Body of pancreas (tissue), 4 donors: ENCODE measurements at regions not wholly inside any gene's neighbourhood (a gene's known extent, or its start where the extent isn't known, plus 50 kb on each side); places are given as distances from the start of the nearest gene placed in this dataset.

Experiments used
- ATAC-seq: fragments of 150-250 bp; one replicate; pipeline ENCODE4 v1.9.1; 2016
- DNase-seq, 4 donors: peaks; one replicate each; pipeline ENCODE4 v3.0.0-alpha.2; 2019
- H3K27ac ChIP-seq, 4 donors: fragments of 200-600 bp; sonication (generic); 1 replicate in 3 of 4; 2 replicates in 1 of 4; pipeline versions ENCODE4 v1.5.1 to v1.6.1; 2016 to 2019; ENCODE audit warnings: mild to moderate bottlenecking in 1 of 4, mixed read lengths in 1 of 4, moderate library complexity in 1 of 4
- H3K27me3 ChIP-seq, 2 donors: fragments of 200-600 bp; sonication (generic); one replicate each; pipeline ENCODE4 v1.6.0; 2016; ENCODE audit warnings: mild to moderate bottlenecking in 1 of 2
- H3K36me3 ChIP-seq, 2 donors: fragments of 200-600 bp; sonication (generic); replicated peaks in 1 of 2; 2 replicates each; pipeline ENCODE4 v1.5.1; 2016; ENCODE audit warnings: low read depth in 2 of 2; ENCODE audit not compliant: insufficient read depth in 1 of 2
- H3K4me1 ChIP-seq: fragments of 200-600 bp; sonication (generic); one replicate; pipeline ENCODE4 v1.6.0; 2016
- H3K4me3 ChIP-seq, 2 donors: fragments of 200-600 bp; sonication (generic); 1 replicate in 1 of 2; 2 replicates in 1 of 2; pipeline ENCODE4 v1.5.1; 2016 to 2019
- H3K9me3 ChIP-seq, 3 donors: fragments of 200-600 bp; sonication (generic); 1 replicate in 2 of 3; 2 replicates in 1 of 3; pipeline ENCODE4 v1.5.1; 2016
- POLR2A ChIP-seq, 3 donors: fragments of 450-650 bp; IDR thresholded peaks; one replicate each; pipeline ENCODE4 v1.6.1; 2016; ENCODE audit warnings: antibody characterized with exemption in 3 of 3, mild to moderate bottlenecking in 2 of 3
- WGBS, 2 donors: methylation state at CpG; one replicate each; pipeline ENCODE4 v1.1.5; 2017; 5-methylcytosine and 5-hydroxymethylcytosine counted together
- intact Hi-C: fragments of 100-400 bp; cut with DNase I; formaldehyde crosslinking; loops from one replicate; pipeline ENCODE4 v1.15.1; 2023
- TF ChIP-seq, protein P1 (sequence below), 7 experiments: fragments of 450-650 bp in 4 of 7; fragments of 200-600 bp in 3 of 7; sonication (generic) in 3 of 7; IDR thresholded peaks; one replicate each; pipeline ENCODE4 v1.5.1; 2016 to 2019; ENCODE audit warnings: antibody characterized with exemption in 7 of 7

GRCh38 chrX:20965270-20966044, 408.8 kb upstream of the CNKSR2 start:
- TF ChIP-seq, protein P1, sequence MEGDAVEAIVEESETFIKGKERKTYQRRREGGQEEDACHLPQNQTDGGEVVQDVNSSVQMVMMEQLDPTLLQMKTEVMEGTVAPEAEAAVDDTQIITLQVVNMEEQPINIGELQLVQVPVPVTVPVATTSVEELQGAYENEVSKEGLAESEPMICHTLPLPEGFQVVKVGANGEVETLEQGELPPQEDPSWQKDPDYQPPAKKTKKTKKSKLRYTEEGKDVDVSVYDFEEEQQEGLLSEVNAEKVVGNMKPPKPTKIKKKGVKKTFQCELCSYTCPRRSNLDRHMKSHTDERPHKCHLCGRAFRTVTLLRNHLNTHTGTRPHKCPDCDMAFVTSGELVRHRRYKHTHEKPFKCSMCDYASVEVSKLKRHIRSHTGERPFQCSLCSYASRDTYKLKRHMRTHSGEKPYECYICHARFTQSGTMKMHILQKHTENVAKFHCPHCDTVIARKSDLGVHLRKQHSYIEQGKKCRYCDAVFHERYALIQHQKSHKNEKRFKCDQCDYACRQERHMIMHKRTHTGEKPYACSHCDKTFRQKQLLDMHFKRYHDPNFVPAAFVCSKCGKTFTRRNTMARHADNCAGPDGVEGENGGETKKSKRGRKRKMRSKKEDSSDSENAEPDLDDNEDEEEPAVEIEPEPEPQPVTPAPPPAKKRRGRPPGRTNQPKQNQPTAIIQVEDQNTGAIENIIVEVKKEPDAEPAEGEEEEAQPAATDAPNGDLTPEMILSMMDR (IDR thresholded peaks at IDR 0.05) = no peak
- ATAC-seq (peak; percentile 50), DNase-seq (no peak)
- H3K27me3 ChIP-seq = no peaks in the 10 kb centered on the region
- no peak overlapping the region for H3K27ac ChIP-seq
- H3K36me3 ChIP-seq = no peaks in the 10 kb centered on the region
- intact Hi-C loops = no loop called here
- no peaks in the 10 kb centered on the region for H3K9me3 ChIP-seq
- WGBS, 2 donors = 65 to 71% methylated on average over 5 of the region's 5 CpGs
- H3K4me3 ChIP-seq = no peak overlapping the region
- no peaks in the 10 kb centered on the region for H3K4me1 ChIP-seq

- no peak overlapping the region for H3K27ac ChIP-seq
- H3K36me3 ChIP-seq = no peaks in the 10 kb centered on the region
- no peak for ATAC-seq
- H3K4me1 ChIP-seq = no peaks in the 10 kb centered on the region
- H3K9me3 ChIP-seq = no peaks in the 10 kb centered on the region
- no peak for TF ChIP-seq POLR2A (IDR thresholded peaks at IDR 0.05)
- TF ChIP-seq, protein P1 (IDR thresholded peaks at IDR 0.05) = no peak
- H3K27me3 ChIP-seq = no peaks in the 10 kb centered on the region
- DNase-seq = no peak
- 79 to 86% methylated on average over 3 of the region's 3 CpGs for WGBS, 2 donors
- intact Hi-C loops = no loop called here
- no peak overlapping the region for H3K4me3 ChIP-seq
These were observed 420.2 kb upstream of the CNKSR2 start for GRCh38 chrX:20954014-20954413.

DNA sequence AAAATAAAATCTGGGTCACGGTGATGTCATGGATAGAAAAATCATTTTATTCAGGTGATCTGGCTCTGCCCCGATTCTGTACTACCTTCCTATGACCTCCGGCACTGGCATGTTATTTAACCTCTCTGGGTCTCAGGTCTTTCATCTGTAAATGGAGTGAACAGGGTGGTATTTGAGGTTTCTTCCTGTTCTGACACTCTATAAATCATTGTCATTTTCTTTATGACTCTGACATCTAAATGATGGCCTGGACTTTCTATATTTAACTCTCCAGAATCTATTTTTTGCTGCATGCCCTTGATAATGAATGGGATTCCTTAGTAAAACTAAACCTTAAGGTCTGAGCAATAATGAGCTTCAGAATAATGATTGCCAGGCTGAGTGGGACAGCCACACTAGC, 422.0 kb upstream of the CNKSR2 start:
- H3K36me3 ChIP-seq = no peaks in the 10 kb centered on the region
- no peak overlapping the region for H3K4me3 ChIP-seq
- H3K27ac ChIP-seq = no peak overlapping the region
- ATAC-seq = no peak
- no peak for DNase-seq
- no peaks in the 10 kb centered on the region for H3K9me3 ChIP-seq
- H3K27me3 ChIP-seq = no peaks in the 10 kb centered on the region
- 67 to 76% methylated on average over 3 of the region's 3 CpGs for WGBS, 2 donors
- no peaks in the 10 kb centered on the region for H3K4me1 ChIP-seq
- TF ChIP-seq, protein P1 (IDR thresholded peaks at IDR 0.05) = no peak
- no peak for TF ChIP-seq POLR2A (IDR thresholded peaks at IDR 0.05)
- intact Hi-C loops = no loop called here

DNA sequence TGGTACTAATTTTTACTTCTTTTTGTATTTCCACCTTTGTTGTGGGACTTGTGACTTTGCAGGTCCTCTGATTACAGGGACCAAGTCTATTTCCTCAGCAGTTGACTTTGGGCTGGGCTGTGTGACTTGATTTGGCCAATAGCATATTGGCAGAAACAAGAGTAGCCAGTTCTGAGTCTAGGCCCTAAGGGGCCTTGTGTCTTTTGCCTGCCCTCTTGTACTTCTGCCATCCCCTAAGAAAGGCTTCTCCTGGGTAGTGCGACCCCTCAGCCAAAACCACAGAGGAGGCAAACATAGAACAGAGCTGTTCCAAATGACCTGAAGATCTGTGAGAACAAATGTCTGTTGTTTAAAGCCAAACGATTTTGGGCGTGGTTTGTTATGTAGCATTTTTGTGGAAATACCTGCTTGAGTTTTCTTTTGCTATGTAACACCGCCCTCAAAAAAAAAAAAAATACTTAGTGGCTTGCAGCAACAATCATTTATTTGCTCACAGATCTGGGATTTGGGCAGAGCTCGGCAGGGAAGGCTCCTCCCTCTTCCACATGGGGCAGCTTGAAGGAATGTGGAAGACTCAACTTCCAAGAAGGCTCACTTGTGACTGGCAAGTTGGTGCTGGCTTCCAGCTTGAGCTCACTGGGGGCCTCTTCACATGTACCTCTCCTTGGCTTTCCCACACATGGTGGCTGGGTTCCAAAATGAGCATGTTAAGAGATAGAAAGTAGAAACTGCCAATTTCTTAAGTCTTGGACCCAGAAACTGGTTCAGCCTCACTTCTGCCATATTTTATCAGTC, 423.0 kb upstream of the CNKSR2 start:
- H3K9me3 ChIP-seq = no peaks in the 10 kb centered on the region
- H3K36me3 ChIP-seq = no peaks in the 10 kb centered on the region
- ATAC-seq (no peak), DNase-seq (no peak)
- no peak overlapping the region for H3K27ac ChIP-seq
- no peak overlapping the region for H3K4me3 ChIP-seq
- TF ChIP-seq POLR2A (IDR thresholded peaks at IDR 0.05) = no peak
- TF ChIP-seq, protein P1 (IDR thresholded peaks at IDR 0.05) = no peak
- WGBS, 2 donors = 54 to 61% methylated on average over 4 to 5 of the region's 5 CpGs
- no peaks in the 10 kb centered on the region for H3K4me1 ChIP-seq
- no peaks in the 10 kb centered on the region for H3K27me3 ChIP-seq
- intact Hi-C loops = no loop called here
